HG03135 (cell line): ENCODE measurements at regions not wholly inside any gene's neighbourhood (a gene's known extent, or its start where the extent isn't known, plus 50 kb on each side); places are given as distances from the start of the nearest gene placed in this dataset.
"Not testable (repeated sequence)": the region's sequence is repeated elsewhere in the genome, so short reads cannot be mapped to it uniquely, and the experiment has no call there.

Source experiments
- ATAC-seq: cut with Tn5 transposase; IDR thresholded peaks from one replicate; pipeline ENCODE4 v1.9.1; 2021; ENCODE audit warnings: mild to moderate bottlenecking, moderate library complexity; ENCODE audit not compliant: unreplicated experiment

DNA sequence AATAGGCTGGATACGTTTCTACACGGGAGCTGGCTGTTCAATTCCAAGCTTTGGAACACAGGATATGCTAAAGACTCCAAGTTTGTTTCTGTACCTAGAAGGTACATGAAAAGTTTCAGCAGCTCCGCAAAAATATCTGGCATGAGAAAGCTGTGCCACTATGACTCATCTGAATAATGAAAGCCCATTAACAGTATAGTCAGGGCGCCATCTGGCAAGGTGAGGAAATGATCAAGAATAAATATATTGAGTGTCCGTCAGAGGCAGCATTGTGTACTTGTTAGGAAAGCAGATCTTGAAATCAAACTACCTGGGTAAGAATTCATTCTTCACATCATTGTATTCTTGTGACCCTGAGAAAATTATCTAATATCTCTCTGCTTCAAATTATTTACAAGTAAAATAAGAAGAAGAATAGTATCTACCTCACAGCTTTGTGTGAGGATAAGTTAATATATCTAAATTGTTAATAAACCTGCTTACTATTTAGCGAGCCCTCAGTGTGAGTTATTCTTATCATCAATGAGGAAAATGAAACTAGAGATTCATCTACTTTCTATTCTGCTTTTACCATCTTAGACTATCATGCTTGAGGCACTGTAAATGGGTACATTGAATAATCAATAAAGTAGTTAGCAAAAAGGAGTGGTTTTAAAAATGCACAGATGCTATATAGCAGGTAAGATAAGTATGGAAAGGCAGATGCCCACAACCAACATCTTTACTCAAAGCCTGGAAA is 53.5 kb downstream of the FSCB start:
- no peak for ATAC-seq

DNA sequence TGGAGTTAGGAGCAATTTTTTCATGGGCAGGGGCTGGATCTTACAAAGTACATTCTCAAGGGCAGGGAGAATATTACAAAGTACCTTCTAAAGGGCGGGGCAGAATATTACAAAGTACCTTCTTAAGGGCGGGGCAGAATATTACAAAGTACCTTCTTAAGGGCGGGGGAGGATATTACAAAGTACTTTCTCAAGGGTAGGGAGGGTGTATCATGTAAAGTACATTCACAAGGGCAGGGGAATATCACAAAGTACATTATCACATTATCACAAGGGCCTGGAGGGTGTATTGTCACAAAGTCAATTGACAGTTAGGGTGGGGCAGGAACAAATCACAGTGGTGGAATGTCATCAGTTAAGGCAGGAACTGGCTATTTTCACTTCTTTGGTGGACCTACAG is 56.9 kb downstream of the FSCB start:
- ATAC-seq: not testable (repeated sequence)

DNA sequence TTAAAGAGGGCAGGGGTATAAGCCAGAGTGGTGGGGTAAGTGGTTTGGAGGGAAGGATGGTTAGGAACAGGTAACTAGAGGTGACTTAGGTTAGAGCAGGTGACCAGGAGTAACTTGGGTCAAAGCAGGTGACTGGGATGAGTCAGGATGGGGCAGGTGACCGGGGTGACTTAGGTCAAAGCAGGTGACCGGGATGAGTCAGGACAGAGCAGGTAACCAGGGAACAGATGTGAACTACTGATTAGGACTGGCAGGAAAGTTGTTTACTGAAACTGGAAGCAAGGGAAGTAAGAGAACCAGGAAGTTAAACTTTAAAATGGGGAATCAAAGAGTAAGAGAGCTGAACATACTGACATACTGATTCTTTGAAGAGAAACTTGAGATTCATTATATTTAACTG is 57.4 kb downstream of the FSCB start:
- no peak for ATAC-seq

DNA sequence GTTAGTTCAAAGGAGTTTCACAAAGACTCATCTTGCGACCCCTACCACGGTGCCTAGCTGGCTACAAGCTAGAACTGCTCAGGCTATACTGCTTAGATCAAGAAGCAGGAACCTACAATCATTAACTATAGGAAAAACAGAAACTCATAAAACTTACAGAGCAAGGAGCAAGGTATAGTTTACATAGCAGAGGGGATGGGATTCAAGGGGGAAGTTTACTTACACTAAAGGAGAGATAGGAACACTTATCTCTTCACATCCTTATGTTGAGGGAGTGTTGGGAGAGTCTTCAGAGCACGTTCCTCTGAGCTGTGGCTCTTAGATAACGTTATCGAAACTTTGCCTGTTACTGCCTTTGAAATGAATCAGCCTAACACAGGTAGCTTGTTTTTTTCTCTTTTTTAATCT is 58.1 kb downstream of the FSCB start:
- ATAC-seq: no peak

DNA sequence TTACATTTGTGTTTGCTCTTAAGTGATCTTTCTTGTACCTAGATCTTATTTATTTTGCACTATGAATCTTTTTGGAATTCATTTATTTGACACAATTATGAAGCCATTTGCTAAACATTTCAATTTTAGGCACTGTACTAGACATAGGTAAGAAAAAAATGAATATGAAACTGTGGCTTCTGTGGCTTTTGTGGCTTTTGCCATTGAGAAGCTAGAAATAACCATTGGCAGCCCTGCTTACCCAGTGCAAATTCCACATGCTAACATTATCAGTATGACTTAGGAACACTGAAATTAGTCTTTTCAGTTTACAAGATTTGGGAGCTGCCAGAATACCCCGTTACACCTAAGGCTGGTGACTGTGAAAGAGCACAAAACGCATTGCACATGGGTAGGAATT is 60.1 kb downstream of the FSCB start:
- no peak for ATAC-seq

DNA sequence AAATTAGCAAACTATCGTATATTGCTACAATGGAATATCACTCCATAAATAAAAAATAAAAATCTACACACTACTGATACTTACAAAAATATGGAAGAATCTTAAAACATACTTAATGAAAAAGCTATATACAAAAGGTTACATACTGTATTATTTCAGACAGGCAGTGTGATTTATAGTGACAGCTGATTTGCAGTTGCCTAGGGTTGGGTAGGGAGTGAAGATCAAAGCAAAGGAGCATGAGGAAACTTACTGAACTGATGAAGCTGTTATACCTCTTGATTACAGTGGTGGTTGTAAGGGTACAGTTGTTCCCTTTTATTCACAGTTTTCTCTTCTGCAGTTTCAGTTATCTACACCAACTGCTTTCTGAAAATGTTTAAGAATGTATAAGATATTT is 62.6 kb downstream of the FSCB start:
- no peak for ATAC-seq

DNA sequence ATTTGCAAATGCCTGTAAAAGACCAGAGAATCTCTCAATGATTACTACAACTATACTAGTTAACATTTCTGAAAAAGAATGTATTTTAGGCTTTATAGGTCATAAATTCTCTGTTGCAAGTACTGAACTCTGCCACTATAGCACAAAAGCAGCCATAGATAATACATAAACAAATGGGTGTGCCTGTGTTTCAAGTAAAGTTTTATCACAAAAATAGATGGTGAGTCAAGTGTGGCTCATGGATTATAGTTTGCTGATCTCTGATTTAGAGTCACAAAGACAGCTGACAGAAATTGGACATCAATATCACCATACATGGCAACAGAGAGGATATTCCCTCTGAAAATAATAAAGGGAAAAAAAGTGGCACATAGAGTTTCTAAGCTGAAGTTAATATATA is 68.1 kb downstream of the FSCB start:
- no peak for ATAC-seq

DNA sequence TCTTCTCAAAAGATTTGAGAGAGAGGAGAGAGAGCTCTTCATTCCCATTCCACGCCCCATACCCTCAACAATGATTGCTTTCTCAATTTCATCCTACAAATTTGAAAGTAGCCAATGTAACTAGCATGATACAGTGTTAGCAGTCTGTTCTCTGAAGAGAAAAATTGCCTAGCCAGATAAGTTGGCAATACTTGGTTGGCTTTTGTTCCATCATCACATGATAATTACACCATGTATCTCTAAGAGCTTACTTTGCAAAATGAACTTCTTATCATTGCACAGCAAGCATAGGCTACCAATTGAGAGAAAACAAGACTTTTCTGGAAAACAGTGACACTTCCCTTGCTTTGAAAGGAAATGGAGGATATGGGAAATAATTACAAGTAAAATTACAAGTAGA is 68.9 kb downstream of the FSCB start:
- no peak for ATAC-seq

DNA sequence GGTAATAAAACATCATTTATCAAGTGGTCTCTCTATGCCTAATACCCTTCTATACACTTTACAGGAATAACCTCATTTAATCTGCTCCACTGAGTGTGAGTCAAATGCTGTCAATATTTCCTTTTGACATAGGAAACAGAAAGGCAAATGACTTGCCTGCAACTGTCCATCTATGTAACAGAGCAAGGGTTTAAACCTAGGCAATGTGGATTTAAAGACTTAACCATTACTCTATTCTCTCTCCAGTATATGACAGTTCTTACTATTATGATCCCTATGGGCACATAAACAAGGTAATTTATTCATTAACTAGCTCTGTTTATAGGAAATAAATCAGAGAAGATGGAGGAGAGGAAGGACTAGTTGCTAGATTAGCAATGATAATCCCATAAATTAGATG is 70.6 kb downstream of the FSCB start:
- no peak for ATAC-seq

DNA sequence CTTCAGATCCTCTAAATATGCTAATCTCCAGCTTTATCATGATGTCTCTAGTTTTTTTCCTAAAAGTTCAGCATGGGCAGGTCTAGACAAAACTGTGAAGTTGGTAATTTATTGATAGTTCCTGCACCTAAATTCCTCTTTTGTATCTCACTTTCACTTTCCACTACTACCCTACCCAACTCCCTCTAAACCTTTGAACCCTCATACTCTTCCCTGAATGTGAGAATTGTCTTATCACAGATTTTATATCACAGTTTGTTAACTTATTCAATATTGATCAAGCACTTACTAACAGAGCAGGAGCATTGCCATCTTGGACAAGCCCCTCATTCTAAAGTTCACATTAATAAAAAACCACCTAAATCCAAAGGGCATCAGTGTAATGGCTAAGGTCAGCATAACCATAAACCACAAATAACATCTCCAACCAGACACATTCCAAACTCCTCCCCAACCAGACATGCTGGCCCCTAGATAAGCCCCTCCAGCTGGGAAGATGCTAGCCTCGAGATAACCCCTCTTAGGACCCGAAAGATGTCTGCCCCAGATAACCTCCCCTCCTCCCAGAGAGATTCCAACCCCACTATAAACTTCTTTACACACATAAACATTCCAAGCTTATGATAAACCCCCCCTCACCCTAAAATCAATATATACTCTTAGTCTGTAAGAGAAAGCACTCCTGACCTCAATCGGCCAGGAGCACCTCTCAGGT is 78.7 kb downstream of the FSCB start:
- no peak for ATAC-seq

DNA sequence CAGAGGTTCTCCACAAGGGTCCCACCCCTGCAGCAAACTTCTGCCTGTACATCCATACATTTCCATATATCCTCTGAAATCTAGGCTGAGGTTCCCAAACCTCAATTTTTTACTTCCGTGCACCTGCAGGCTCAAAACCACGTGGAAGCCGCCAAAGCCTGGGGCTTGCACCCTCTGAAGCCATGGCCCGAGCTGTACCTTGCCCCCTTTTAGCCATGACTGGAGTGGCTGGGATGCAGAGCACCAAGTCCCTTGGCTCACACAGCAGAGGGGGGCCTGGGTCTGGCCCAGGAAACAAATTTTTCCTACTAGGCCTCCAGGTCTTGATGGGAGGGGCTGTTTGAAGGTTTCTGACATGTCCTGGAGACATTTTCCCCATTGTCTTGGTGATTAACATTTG is 84.4 kb downstream of the FSCB start:
- no peak for ATAC-seq

DNA sequence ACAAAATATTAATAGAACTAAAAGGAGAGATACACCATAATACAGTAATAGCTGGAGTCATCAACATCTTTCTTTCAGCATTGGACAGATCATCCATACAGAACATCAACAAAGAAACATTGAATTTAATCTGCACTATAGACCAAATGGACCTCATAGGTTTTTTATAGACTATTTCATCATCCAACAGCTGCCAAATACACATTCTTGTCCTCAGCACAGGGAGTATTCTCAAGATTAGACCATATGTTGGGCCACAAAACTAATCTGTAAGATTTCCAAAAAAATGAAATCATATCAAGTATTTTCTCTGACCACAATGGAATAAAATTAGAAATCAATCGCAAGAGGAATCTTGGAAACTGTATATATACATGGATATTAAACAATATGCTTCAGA is 86.9 kb downstream of the FSCB start:
- no peak for ATAC-seq

DNA sequence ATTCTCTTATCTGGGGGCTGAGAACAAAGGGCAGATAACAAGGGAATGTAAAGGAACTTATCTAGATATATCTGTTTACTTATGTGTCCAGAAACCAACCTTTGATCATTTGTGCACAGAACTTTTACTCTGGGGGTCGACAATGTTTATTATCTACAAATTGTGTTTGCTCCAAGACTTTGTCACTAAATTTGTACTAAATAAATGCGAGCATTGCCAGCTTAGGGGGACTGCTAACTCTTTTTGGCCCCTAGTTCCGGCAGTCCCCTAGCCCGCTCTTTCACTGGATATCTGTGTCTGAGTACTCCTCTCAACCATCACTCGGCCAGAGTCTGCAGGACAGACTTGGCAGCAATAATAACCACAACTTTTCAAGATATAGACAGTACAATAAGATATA is 88.2 kb downstream of the FSCB start:
- no peak for ATAC-seq

DNA sequence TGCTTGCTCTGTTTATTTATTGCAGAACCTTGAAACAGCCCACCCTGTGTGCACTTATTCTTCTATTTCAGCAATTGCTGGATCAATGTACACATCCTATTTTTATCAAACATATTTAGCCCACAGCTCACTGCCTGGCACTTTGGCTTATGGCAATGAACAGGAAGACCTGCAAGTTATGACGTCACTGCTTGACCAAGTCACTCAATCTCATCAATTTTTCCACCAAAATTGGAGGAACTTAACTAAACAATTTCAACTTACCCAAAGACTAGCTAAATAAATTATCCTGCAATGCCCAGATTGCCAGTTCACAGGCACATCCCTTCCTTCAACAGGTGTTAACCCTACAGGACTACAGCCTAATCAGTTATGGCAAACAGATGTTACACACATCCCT is 89.3 kb downstream of the FSCB start:
- ATAC-seq: no peak

DNA sequence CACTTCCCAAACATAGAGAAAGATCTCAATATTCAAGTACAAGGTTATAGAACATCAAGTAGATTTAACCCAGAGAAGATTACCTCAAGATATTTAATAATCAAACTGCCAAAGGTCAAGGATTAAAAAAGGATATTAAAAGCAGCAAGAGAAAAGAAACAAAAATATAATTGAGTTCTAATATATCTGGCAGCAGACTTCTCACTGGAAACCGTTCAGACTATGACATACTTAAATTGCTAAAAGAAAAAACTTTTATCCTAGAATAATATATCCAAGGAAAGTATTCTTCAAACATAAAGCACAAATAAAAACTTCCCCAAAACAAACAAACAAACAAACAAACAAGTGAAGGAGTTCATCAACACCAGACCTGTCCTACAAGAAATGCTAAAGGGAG is 92.4 kb downstream of the FSCB start:
- no peak for ATAC-seq

DNA sequence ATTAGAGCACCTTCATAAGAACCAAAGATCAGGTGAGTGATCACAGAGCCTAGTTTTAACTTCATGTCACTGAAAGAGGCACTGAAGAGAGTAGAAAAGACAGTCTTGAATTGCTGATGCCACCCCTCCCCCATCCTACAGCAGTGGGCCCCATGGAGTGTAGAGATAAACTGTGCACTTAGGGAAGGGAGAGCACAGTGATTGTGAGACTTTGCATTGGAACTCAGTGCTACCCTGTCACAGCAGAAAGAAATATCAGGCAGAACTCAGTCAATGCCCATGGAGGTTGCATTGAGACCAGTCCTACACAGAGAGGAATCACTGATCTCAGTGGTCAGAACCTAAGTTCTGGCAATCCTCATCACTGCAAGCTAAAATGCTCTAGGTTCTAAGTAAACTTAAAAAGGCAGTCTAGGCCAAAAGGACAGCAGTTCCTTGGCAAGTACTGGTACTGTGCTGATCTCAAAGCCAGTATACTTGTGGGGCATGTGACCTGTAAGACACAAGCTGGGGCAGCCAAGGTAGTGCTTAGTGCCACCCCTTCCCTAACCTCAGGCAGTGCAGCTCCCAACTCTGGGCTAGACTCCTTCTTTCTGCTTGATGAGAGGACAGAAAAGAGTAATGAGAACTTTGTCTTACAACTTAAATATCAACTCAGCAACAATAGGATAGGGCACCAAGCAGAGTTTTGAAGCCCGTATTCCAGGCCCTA is 94.1 kb downstream of the FSCB start:
- no peak for ATAC-seq

DNA sequence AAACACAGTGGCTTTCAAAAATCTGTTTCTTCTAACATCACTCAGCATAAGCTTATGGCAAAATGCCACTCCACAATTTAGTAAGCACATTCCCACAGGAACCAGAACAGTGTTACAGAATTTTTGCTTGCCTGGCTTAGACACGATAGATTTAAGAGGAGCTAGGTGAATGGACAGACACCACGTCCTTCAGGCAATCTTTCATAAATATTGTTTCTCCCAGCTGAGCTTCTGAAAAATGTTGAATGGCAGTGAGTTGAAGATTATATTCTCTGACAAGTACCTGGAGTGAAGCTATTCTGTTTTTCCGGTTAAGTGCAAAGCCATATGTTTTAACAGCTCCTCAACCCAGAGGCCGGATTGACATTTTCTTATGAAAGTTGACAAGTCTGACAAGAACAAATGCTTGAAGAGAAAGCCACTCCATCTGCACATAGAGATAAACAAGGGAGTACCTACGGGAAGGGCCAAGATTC is 102.0 kb downstream of the FSCB start:
- no peak for ATAC-seq

DNA sequence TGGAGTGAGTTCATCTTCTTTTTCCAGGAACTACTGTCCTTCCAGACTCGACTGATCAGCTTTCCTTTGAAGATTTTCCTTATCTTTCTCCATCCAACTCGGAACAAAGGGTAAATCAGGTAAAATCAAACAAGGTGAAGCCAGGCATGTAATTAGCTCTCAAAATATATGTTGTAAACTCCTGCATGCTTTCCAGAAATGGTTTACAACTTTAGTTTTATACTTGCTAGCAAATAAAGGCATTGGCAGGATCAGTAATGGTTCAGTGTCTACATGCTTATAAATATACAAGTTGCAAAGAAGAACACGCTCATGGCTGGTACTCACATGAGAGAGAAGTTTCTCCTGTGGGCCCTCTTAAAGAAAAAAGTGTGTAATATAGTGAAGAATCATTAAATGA is 102.5 kb downstream of the FSCB start:
- ATAC-seq: no peak

DNA sequence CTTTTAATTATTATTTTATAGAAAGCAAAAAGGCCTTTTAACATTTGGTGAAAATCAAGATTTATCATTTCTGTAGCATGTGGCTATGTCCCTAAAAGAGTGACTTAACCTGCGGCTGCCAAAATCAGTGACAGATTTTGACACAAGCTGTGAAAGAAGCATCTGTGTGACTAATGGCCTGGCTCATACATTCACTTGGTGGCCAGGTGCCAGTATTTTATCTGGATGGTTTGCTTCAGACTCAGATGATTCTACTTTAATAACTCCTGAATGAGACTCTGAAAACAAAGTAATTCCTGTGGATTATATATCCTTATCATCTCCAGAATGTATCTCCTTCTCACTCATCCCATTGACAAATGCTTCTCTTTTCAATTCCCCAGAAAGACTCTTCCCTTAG is 103.0 kb downstream of the FSCB start:
- ATAC-seq: no peak

DNA sequence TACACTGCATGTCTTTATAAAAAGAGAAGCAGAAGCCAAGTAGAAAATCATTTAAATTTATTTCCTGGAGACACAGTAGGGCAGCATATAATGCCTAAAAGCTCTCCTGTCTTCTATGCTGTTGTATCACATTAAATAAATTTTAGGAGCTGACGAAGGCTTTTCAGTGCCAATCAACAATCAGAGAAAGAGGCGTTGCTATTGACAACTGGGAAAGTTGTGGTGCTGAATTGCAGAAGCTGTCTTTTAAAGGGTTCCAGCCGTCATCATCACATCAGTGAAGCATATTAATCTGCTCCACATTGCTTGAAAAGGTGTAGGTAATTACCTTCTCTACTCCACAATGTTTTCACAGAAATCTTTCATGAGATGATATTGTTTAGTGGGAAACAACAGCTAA is 103.9 kb downstream of the FSCB start:
- no peak for ATAC-seq

DNA sequence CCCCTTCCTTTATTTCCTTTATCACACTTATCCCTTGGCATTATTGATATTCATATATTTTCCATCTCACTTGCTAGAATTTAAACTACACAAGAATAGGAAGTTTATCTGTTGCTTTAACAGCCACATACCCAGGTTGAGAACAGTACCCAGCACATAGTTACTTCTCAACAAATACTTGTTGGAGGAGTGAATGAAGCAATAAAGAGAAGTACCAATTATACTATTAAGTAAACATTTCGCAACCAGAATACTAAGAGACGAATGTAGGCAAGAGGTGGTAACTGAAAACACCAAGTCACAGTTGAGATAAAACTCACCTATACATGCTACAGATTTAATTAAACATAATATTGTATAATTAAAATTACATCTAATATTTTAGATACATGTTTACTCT is 110.9 kb downstream of the FSCB start:
- no peak for ATAC-seq

DNA sequence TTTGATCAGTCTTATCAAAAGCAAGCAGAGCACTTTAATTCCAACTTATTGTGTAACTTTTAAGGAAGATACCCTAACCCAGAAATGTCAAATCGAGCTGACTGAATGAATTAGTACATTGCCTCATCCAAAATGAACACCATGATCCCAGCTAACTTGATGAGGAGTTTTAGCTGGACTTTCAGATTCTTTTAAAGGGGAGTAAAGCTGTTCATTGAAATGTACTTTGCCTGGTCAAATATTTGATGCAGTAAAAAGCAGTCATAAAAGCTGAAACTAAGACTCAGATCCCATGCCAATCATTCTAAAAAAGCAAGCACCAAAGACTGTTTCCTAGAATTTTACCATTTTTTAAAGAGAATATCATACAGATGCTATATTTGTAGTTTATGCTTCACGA is 114.1 kb downstream of the FSCB start:
- ATAC-seq: no peak
